Testis (tissue), 2 donors: ENCODE measurements at regions not wholly inside any gene's neighbourhood (a gene's known extent, or its start where the extent isn't known, plus 50 kb on each side); places are given as distances from the start of the nearest gene placed in this dataset.

Experiments
- DNase-seq: peaks from one replicate; pipeline ENCODE4 v3.0.0-alpha.2; 2019
- H3K27ac ChIP-seq, 2 donors: fragments of 200-600 bp; sonication (generic); one replicate each; pipeline ENCODE4 v1.5.1; 2019
- H3K27me3 ChIP-seq: fragments of 200-600 bp; sonication (generic); one replicate; pipeline ENCODE4 v1.5.1; 2019
- H3K36me3 ChIP-seq: fragments of 200-600 bp; sonication (generic); one replicate; pipeline ENCODE4 v1.5.1; 2017; ENCODE audit warnings: low read depth; ENCODE audit errors: missing control alignments
- H3K4me1 ChIP-seq: fragments of 200-600 bp; sonication (generic); one replicate; pipeline ENCODE4 v1.5.1; 2019
- H3K4me3 ChIP-seq, 2 donors: fragments of 200-600 bp; sonication (generic); one replicate each; pipeline ENCODE4 v1.5.1; 2017 to 2019
- H3K9me3 ChIP-seq: fragments of 200-600 bp; sonication (generic); one replicate; pipeline ENCODE4 v1.5.1; 2017
- CTCF ChIP-seq, 3 experiments: fragments of 450-650 bp in 2 of 3; fragments of 200-600 bp in 1 of 3; sonication (generic) in 1 of 3; IDR thresholded peaks; one replicate each; pipeline ENCODE4 v1.5.1; 2016 to 2019; ENCODE audit warnings: antibody characterized with exemption in 3 of 3, mild to moderate bottlenecking in 2 of 3, moderate library complexity in 1 of 3
- POLR2A ChIP-seq: fragments of 450-650 bp; IDR thresholded peaks from one replicate; pipeline ENCODE4 v1.6.1; 2017; ENCODE audit warnings: antibody characterized with exemption, mild to moderate bottlenecking, moderate library complexity
- WGBS, 2 donors: methylation state at CpG; one replicate each; pipeline ENCODE4 v1.1.5; 2018; 5-methylcytosine and 5-hydroxymethylcytosine counted together
- intact Hi-C: fragments of 100-400 bp; cut with DNase I; formaldehyde crosslinking; loops from one replicate; pipeline ENCODE4 v1.15.1; 2023; ENCODE audit warnings: low total_unique reads

GRCh38 chr9:99307851-99308250 lies 85.8 kb downstream of the SEC61B start:
- Histone ChIP-seq H3K27me3 (no peaks in the 10 kb centered on the region), H3K4me1 (no peaks in the 10 kb centered on the region), H3K27ac (no peak overlapping the region), H3K9me3 (no peaks in the 10 kb centered on the region), H3K4me3 (no peak overlapping the region), H3K36me3 (no peaks in the 10 kb centered on the region)
- 61 to 65% methylated on average over 4 of the region's 4 CpGs for WGBS, 2 donors
- intact Hi-C loops, result no loop called here
- no peak for TF ChIP-seq CTCF (IDR thresholded peaks at IDR 0.05)
- TF ChIP-seq POLR2A, result no peak
- no peak for DNase-seq

- TF ChIP-seq POLR2A, result no peak
- TF ChIP-seq CTCF (IDR thresholded peaks at IDR 0.05), result no peak
- intact Hi-C loops, result no loop called here
- Histone ChIP-seq H3K4me1 (no peaks in the 10 kb centered on the region), H3K27me3 (no peaks in the 10 kb centered on the region), H3K9me3 (no peaks in the 10 kb centered on the region), H3K36me3 (no peaks in the 10 kb centered on the region), H3K4me3 (no peak overlapping the region), H3K27ac (no peak overlapping the region)
- 89 to 90% methylated on average over 7 of the region's 7 CpGs for WGBS, 2 donors
- no peak for DNase-seq
Measured at GRCh38 chr9:99309141-99309939, 87.3 kb downstream of the SEC61B start.

GRCh38 chr9:99312736-99313135 lies 90.7 kb downstream of the SEC61B start:
- WGBS, 2 donors, result 81 to 87% methylated on average over 2 of the region's 2 CpGs
- Histone ChIP-seq H3K9me3 (no peaks in the 10 kb centered on the region), H3K4me1 (no peaks in the 10 kb centered on the region), H3K27me3 (no peaks in the 10 kb centered on the region), H3K4me3 (no peak overlapping the region), H3K36me3 (no peaks in the 10 kb centered on the region), H3K27ac (no peak overlapping the region)
- TF ChIP-seq POLR2A (no peak), CTCF (IDR thresholded peaks at IDR 0.05) (no peak)
- no peak for DNase-seq
- intact Hi-C loops, result no loop called here

- no peak for DNase-seq
- TF ChIP-seq CTCF (IDR thresholded peaks at IDR 0.05) (no peak), POLR2A (no peak)
- H3K9me3 ChIP-seq, result no peaks in the 10 kb centered on the region
- H3K36me3 ChIP-seq, result no peaks in the 10 kb centered on the region
- WGBS, 2 donors, result 89 to 92% methylated on average over 1 of the region's 1 CpG
- H3K4me3 ChIP-seq, result no peak overlapping the region
- H3K27ac ChIP-seq, result no peak overlapping the region
- no peaks in the 10 kb centered on the region for H3K4me1 ChIP-seq
- intact Hi-C loops, result no loop called here
- H3K27me3 ChIP-seq, result no peaks in the 10 kb centered on the region
Measured at GRCh38 chr9:99319048-99319447, 97.0 kb downstream of the SEC61B start.

- no peak overlapping the region for H3K27ac ChIP-seq
- no peaks in the 10 kb centered on the region for H3K27me3 ChIP-seq
- no peak for TF ChIP-seq POLR2A
- TF ChIP-seq CTCF (IDR thresholded peaks at IDR 0.05), result no peak
- intact Hi-C loops, result no loop called here
- no peak for DNase-seq
- H3K9me3 ChIP-seq, result no peaks in the 10 kb centered on the region
- H3K36me3 ChIP-seq, result no peaks in the 10 kb centered on the region
- H3K4me3 ChIP-seq, result no peak overlapping the region
- no peaks in the 10 kb centered on the region for H3K4me1 ChIP-seq
- WGBS, 2 donors, result 29 to 30% methylated on average over 1 of the region's 1 CpG
Measured at GRCh38 chr9:99322299-99322698, 100.2 kb downstream of the SEC61B start.
